ENCODE measurements at regions not wholly inside any gene's neighbourhood (a gene's known extent, or its start where the extent isn't known, plus 50 kb on each side); places are given as distances from the start of the nearest gene placed in this dataset.
"Not testable (repeated sequence)": the region's sequence is repeated elsewhere in the genome, so short reads cannot be mapped to it uniquely, and the experiment has no call there.

DNA sequence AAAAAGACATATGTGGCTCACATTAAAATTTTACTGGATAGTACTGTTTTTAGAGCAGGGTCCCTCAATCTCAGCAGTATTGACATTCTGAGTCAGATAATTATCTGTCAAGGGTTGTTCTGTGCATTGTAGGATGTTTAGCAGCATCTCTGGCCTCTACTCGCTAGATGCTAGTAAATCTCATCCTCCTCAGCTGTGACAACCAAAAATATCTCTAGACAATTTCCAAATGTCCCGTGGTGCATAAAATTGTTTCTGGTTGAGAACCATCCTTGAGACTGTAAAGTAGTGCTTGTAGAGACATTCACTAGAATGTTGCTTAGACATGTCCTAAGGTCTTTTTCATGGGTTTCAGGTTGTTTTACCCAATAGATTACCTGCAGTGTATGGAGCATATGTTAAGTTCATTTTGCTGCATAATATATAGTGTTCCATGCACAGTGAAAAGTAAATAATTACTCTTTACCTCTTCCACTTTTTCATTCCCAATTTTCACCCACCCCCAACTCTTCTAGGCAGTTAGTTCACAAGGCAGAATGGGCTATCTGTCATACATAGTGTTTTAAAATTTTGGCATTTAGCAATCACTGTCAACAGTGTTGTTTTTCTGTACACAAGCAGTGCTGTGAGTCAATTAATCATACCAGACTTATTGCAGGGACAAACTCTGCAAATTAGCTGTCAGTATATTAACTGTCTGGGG is 200.2 kb upstream of the SLC38A2 start:
- DNase-seq (ENCODE audit: low spot score) = no peak

DNA sequence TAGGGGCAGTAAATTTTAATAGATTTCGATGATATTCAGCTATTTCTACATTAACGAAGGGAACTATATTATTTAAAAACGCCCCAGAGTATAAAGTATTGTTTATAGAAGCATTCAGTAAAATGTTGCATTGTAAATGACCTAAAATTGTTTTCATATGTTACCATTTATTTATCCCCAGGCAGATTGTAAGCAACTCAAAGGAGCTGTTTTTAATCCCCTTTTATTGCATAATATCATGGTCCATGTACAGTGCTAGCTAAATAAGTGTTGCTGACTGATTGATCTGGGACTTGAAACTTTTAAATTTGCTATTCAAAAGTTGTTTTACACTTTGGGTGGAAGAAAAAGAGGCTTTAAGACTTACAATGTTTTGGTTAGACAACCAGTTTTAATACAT is 199.0 kb upstream of the SLC38A2 start:
- DNase-seq (ENCODE audit: low spot score) = no peak

DNA sequence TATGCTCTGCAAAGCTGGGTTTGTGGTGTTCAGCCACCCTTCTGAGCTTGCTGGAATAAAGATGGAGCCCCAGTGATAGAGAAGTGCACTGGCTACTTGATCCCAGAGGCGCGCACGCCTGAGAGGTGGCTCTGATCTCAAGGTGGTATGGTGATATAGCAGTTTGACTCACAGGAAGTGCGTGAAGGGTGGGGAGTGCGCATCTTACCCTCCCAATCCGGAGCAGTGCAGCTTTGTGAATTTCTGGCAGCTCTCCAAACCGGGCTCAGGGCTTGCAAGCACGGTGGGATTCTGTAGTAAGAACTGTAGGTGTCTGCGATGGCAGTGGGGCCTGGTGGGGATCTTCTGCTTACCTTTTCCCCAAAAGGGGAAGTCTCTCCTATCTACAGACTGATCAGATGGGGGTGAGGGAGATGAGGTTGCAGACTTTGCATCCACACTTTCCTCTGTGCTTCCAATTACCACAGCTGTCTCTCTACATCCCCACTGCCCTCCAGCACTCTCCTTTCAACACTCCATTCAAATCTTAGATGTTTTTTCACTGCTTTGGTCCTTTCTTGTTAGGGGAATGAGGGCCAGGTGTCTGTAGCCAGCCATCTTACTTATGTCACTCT is 197.4 kb upstream of the SLC38A2 start:
- no peak for DNase-seq (ENCODE audit: low spot score)

DNA sequence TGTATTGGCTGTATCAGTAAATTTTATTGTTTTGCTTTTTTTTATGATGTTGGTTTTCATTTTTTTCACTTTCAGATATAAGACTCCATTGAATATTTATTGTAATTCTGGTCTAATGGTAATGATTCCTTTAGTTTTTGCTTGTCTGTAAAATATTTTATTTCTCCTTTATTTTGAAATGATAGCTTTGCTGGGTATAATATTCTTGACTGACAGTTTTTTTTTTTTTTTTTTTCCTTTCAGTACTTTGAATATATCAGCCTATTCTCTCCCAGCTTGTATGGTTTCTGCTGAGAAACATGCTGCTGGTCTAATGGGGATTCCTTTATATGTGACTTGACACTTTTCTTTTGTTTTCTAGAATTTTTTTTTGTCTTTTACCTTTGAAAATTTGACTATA is 195.1 kb upstream of the SLC38A2 start:
- no peak for DNase-seq (ENCODE audit: low spot score)

DNA sequence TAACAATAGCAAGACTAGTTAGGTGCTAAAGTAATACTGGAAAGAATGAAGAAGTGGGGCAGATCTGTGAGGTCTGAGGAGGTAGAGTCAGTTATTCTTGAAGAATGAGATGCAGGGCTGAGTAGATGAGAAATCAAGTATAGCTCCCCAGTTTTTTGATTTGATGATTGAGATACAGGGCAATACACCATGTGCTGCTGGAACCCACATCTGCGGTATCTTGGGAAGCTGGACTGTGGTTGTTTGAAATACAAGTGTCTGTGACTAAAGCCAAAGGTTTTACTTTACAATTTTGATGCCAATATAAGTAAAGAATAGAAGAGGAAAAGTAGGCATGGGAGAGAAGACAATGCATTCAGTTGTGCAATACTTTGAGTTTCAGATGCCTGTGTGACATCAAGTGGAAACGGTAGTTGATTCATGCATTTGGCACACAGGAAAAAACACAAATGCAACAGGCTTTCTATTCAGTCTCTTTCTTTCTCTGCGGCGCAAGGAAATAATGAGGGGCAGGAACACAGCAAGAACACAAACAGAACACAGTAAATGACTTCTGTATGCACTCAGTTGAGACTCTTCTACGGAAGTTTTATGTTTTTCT is 190.2 kb upstream of the SLC38A2 start:
- DNase-seq (ENCODE audit: low spot score) = no peak

DNA sequence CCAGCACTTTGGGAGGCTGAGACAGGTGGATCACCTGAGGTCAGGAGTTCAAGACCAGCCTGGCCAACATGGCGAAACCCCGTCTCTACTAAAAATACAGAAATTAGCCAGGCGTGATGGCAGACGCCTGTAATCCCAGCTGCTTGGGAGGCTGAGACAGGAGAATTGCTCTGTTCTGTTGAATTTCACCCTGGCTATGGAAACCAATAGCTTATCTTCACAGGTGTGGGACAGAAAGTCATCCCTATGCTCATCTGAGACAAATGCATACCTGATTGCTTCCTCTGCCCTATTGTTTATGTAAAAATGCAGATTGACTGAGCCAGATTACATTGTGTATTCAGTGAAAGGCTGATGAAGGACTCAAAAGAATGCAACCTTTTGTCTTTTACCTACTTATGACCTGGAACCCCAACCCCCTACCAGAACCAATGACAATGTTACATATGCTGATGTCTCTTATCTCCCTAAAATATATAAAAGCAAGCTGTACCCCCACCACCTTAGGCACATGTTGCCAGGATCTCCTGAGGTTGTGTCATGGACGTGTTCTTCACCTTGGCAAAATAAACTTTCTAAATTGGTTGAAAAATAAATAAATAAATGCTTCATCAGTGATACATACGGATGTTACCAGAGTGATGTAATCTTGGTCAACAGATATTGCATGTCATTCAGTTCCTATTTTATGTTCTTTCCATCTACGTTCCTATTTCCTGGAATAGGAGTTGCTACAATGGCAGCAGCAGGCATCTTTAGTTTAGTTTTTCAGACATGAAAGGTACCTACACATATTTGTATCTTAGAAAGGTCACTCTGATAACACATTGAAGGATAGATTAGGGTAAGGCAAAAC is 189.4 kb upstream of the SLC38A2 start:
- not testable (repeated sequence) for DNase-seq (ENCODE audit: low spot score)

DNA sequence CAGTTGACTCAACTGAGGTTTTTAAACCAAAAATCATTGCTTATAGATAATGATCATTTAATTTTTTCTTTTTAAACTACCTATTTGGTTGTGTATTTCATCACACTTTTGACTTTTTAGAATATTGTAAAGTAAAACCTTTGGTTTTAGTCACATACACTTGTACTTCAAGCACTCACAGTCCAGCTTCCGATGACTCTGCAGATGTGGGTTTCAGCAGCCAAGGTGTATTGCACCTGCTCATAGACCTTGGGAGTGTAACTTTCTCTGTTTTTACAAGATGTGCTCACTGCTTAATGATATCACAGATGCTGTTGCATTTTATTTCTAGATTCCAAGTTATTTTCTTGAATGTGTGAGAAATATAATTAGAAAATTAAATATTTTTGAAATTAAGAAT is 188.3 kb upstream of the SLC38A2 start:
- no peak for DNase-seq (ENCODE audit: low spot score)

DNA sequence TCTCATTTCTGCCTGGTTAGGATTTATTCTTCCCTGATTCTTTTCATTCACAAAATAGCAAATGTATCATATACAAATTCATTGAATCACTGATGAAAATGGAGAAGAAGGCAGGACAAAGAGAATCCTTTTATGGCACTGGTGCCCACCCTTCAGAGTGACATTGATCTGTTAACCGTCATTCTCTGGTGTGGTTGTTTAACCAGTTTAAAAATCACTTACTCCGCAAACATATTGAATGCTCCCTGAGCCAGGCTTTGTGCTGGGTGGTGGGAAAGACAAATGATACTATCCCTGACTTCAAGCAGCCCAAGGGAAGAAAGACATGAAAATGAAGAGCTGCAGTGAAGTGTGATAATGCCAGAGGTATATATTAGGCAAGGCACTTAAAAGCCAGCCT is 187.5 kb upstream of the SLC38A2 start:
- DNase-seq (ENCODE audit: low spot score) = no peak

DNA sequence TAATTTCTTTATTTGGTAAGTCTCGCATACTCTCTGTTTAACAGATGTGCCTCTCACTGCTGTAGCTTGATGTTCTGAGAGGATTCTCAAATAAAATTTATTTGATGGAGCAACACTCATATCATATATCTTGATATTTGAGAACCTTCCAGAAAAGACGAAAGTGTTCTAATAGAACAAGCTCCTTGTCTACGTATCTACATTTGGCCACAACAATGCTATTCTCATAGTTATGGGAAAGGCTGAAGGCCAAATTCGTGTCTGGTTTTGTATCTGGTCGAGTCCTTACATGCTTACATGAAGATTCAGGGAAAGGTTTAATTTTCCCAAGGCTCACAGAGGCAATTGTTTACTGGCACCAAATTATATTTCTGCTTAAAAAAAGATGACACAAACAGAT is 186.7 kb upstream of the SLC38A2 start:
- DNase-seq (ENCODE audit: low spot score) = no peak

DNA sequence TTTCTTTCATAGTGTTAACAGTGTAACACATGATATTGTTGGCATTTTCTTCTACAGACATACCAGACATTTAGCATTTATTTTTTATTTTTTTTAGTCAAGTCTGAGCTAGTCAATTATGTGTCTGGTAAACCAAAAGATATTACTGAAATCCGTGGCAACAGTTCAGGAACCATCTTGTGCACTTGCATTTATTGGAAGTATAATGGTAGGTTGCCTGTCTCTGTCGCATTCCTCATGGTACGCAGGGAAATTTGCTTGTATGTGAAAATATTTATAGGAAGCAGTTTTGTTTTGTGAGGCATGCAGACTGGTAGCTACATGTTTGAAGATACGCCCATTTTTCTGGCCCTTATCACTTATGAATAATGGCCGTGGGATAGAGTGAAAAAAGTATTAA is 186.1 kb upstream of the SLC38A2 start:
- no peak for DNase-seq (ENCODE audit: low spot score)

DNA sequence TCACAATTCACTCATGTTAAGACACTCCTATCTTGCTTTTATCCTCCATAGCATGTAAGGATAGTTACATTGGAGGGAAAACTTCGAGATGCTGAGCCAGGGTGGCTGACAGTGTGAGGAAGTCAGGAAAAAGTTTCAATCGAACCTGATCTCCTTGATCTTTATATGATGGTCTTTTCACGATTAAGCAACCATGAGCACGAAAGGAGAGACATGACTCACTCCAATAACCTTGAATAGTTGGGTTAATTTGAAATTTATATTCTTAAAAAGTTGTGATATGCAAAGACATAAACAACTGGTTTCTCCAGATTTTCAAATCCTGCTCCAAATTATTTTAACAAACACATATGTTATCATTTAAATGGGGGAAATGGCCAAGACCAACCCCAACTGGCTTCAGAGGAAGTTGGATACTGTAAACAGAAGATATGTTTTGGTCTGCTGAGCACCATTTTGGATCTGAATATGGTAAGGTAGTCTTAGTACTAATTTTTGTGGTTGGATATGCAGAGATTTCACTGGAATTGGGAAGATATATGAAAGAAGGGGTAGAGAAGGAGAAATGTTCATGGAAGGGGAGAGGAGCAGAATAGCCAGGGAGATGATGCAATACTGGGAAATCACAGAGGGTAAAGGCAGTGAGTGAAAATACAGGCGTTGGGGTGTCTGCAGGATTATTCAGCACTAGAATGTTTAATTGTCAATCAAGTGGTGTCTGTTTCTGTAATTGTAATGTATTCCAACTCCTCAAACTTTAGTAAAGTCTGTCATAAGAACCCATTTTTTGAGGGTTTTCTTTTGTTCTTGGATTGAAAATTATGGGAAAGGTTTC is 185.2 kb upstream of the SLC38A2 start:
- DNase-seq (ENCODE audit: low spot score) = no peak

DNA sequence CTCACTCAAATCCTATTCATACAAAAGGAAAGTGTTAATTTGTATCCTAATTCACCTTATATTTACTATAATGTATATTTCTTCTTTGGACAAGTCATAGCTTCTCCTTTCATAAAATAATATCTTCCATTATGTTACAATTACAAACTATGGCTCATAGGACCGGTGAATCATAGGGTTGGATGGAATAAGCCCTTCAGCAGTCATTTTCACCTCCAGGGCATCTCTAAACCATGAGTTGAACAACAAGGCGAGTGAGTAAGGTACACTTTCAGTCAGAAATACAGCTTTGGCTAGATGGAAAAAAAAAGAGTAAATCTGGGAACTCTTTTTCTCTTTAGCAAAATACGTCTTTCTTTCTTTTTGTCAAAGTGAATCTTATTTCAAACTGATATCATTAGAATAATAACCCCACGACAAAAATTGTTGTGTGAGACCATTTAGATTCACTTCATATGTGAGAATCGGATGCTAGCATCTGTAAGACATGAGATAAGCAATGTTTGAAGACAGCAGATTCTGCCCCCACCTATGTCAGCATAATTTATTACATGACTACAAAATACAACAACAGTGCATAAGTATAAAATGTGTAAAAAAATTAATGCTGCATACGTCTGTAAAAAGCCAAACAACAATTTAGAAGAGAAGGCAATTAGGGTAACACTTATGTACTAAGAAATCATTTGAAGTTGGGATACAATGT is 184.4 kb upstream of the SLC38A2 start:
- no peak for DNase-seq (ENCODE audit: low spot score)

DNA sequence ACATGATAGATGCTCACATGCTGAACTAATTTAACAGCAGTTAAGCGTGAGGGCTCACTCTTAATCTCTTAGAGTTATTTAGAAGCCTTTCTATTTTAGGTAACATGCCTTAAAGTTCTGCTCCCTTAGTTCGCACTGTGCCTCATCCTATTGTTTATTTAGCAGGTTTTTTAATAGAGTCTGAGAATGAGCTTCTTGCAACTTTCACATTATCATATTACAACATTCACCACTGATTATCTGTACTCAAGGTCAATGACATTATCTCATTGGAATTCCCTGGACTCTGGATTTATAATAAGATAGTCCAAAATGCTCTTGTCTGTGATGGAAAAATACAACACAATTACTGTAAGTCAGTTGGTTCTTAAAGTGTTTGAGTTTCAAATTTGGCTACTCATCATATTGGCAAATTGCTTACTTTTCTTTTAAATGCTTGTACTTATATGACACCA is 183.6 kb upstream of the SLC38A2 start:
- no peak for DNase-seq (ENCODE audit: low spot score)

DNA sequence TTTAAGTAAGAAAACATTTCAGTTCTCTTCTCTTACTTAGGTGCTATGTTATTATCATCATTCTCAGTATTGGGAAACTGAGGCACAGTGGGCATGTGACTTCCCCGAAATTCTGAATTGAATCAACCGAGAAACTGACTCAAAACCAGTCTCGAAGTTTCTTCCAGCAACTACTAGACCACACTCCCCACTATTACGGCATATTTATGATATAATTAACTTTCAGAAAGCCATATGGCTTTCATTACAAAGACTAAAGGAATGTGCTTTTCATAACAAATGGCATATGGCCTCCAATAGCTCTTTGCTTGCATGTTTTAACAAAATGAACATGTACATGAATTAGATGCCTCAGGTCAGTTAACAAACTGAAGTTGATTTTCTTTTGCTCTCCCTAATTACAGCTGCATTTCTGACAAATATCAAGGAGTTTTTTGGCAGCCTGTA is 182.9 kb upstream of the SLC38A2 start:
- DNase-seq (ENCODE audit: low spot score) = no peak

DNA sequence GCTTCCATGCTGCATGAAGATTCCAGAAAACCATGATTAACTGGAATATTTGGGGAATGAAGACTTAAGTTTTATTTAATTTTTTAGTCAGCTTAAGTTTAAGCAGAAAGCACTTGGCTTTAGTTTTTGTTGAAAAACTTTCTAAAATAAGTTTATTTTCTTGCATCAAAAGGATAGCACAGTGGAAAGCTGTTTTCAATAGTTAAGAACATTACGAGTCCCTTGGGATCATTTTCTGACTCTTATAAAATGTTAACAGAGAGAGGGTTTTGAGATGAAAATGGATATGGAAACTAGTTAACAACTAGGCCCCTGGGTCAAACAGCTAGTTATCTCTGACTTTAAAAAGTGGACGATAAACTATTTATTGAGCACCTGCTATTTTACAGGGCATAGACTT is 181.9 kb upstream of the SLC38A2 start:
- DNase-seq (ENCODE audit: low spot score) = no peak

DNA sequence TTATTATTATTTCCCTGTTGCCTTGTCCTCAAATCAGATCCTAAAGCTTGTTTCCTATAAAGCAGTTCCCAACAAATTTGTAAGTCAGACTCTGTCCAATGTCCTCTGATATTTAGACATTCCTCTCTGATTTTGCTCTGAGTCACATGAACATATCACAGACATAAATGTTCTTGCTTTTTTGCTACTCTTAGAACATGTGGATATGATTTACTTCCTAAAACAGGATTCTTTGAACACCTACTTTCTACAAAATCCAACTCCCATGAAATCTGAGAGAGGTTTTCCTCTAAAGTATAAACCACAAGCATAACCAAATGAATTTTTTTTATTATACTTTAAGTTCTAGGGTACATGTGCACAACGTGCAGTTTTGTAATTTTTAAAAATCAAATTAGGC is 181.3 kb upstream of the SLC38A2 start:
- no peak for DNase-seq (ENCODE audit: low spot score)

DNA sequence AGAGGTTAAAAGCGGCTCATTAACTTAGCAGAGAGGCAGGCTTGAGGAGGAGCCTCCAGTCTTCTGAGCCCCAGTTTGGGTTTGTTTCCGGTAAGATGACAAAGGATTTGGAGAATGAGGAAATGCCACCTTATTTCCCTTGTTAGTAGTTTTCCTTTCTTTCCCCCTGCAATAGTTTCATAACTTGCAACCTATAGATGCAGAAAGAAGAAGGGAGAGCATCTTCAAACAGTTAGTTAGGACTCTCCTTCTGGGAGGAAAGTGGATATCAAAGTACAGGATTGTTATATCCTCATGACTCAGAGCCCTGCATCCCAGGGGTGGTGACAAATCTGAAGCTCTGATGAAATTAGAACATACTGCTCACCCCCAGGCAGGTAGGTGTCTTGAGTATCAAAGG is 180.7 kb upstream of the SLC38A2 start:
- no peak for DNase-seq (ENCODE audit: low spot score)

DNA sequence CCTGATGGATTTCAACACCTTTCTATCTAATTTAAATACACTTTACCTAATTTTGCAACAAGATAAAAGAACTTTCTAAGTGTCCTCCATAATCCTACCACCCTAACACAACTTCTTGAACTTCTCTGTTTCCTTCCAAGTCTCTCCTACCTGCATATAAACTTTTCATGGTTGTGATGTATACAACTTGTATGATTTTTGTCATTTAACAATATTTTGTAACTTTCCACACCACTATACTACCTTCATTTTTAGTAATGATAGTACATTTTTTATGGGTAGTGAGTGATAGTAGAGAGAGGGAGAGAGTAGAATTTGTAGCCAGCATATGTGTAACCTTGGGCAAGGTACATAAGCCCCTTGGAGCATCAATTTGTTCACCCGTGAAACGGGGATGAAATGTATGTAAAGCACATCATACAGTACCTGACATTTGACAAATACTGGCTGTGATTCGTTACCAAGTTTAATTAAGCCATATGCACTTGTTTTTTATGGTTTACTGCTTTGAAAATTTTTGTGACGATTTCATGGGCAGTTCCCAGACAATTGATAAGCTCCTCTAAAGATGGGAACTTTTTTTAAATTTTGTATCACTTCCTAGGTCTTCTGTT is 177.8 kb upstream of the SLC38A2 start:
- no peak for DNase-seq (ENCODE audit: low spot score)

DNA sequence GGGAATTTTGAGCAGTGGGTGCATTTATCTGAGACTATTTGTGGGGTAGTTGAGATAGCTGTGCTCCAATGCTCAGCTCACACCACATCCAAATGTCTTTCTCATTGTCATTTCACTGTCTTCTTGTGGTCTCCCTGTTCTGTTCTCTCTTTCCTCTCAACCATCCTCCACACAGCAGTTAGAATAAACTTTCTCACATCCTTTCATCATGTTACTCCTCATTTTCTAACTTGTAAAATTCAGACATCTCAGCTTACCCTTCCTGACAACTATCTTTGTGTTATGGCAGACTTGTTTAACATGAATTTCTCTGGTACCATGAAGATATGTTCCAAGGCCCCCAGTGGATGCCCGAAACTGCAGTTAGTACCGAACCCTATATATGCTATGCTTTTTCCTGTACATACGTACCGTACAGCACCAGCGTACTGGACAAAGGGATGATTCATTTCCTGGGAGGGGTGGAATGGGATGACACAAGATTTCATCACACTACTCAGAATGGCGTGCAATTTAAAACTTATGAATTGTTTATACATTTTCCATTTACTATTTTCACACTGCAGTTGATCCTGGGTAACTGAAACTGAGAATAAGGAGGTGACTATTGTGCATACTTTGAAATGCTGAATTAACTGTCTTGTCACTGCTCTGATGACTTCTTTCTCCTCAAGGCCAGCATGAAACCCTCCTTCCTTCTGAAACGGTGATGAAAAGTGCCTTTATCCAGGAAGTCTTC is 177.1 kb upstream of the SLC38A2 start:
- DNase-seq (ENCODE audit: low spot score) = no peak

DNA sequence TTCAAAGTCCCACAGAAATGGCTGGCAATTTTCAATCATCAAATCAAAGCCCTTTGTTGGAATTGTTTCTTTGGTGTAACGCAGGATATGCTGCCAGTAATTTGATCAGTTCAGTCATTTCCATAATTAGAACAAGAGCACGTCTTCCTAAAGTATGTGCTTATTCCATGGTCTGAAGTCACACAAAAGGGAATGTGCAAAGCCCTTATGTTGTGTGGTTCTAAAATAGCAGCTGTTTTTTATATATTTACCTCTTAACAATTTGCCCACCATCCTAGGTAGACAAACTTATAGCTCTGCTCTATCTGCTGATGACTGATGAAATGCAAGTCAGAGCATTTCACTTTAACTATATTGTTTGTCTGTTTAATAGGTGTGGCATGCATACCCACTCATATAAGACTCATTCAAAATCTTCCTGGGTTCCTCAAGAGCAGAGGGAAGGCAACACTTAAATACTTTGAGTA is 176.1 kb upstream of the SLC38A2 start:
- DNase-seq (ENCODE audit: low spot score) = no peak
